OCI-LY3 (cell line): ENCODE measurements at regions not wholly inside any gene's neighbourhood (a gene's known extent, or its start where the extent isn't known, plus 50 kb on each side); places are given as distances from the start of the nearest gene placed in this dataset.

ENCODE experiments used
- H2AFZ ChIP-seq: fragments of 200-600, 300-600 bp; shearing (Covaris generic); 2 replicates; pipeline ENCODE4 v1.6.0; 2014; ENCODE audit warnings: antibody characterized with exemption, low read depth, low read length
- H3K27ac ChIP-seq: fragments of 200-600, 300-600 bp; sonication (generic); 2 replicates; pipeline ENCODE4 v1.5.1; 2014; ENCODE audit warnings: mild to moderate bottlenecking, low read length, moderate library complexity, mixed read lengths
- H3K27me3 ChIP-seq: fragments of 200-600, 300-600 bp; sonication (generic); 2 replicates; pipeline ENCODE4 v1.6.1; 2014; ENCODE audit warnings: low read depth, low read length, mixed read lengths
- H3K36me3 ChIP-seq: fragments of 200-600, 300-600 bp; sonication (generic); replicated peaks from 2 replicates; pipeline ENCODE3; 2014; ENCODE audit warnings: low read depth, low read length, mixed read lengths
- H3K4me1 ChIP-seq: fragments of 300-600, 200-600 bp; sonication (generic); 2 replicates; pipeline ENCODE4 v1.6.1; 2014; ENCODE audit warnings: low read length, mixed read lengths
- H3K4me2 ChIP-seq: fragments of 200-600, 300-600 bp; sonication (generic); 2 replicates; pipeline ENCODE4 v1.6.1; 2014; ENCODE audit warnings: low read length, mixed read lengths
- H3K4me3 ChIP-seq: fragments of 300-600, 200-600 bp; sonication (generic); 2 replicates; pipeline ENCODE4 v1.5.1; 2014; ENCODE audit warnings: antibody characterized with exemption, mild to moderate bottlenecking, low read length, moderate library complexity
- H3K79me2 ChIP-seq: fragments of 300-600, 200-600 bp; shearing (Covaris generic); 2 replicates; pipeline ENCODE4 v1.6.1; 2014; ENCODE audit warnings: mild to moderate bottlenecking, low read length, mixed read lengths
- H3K9ac ChIP-seq: fragments of 300-600, 200-600 bp; shearing (Covaris generic); 2 replicates; pipeline ENCODE4 v1.6.0; 2014; ENCODE audit warnings: mild to moderate bottlenecking, low read length, moderate library complexity
- H3K9me3 ChIP-seq: fragments of 200-600, 300-600 bp; shearing (Covaris generic); 2 replicates; pipeline ENCODE4 v1.6.1; 2014; ENCODE audit warnings: low read length, mixed read lengths; ENCODE audit not compliant: insufficient read depth
- H4K20me1 ChIP-seq: fragments of 200-600, 300-600 bp; sonication (generic); 2 replicates; pipeline ENCODE4 v1.6.1; 2016; ENCODE audit warnings: low read length, mixed read lengths; ENCODE audit not compliant: insufficient read depth
- CTCF ChIP-seq: fragments of 200-600, 300-600 bp; sonication (generic); IDR thresholded peaks from 2 replicates; pipeline ENCODE4 v1.5.1; 2014; ENCODE audit warnings: antibody characterized with exemption, low read length, low read depth
- EZH2phosphoT487 ChIP-seq: fragments of 200-600 bp; shearing (Covaris generic); IDR thresholded peaks from 2 replicates; pipeline ENCODE4 v1.6.1; 2018; ENCODE audit warnings: antibody characterized with exemption, mixed run types, low read depth

- H3K4me3 ChIP-seq = no peak overlapping the region
- no peak overlapping the region for H2AFZ ChIP-seq
- no peak overlapping the region for H3K4me2 ChIP-seq
- H3K9ac ChIP-seq = no peak overlapping the region
- no peaks in the 10 kb centered on the region for H3K79me2 ChIP-seq
- no peaks in the 10 kb centered on the region for H3K36me3 ChIP-seq
- H3K27me3 ChIP-seq = no peaks in the 10 kb centered on the region
- no peaks in the 10 kb centered on the region for H3K4me1 ChIP-seq
- no peak overlapping the region for H3K27ac ChIP-seq
- H3K9me3 ChIP-seq = no peaks in the 10 kb centered on the region
- no peaks in the 10 kb centered on the region for H4K20me1 ChIP-seq
- TF ChIP-seq CTCF (no peak), EZH2phosphoT487 (no peak)
These were observed 240.3 kb upstream of the HMGA2 start for GRCh38 chr12:65584016-65584415.

GRCh38 chr12:65585648-65586602 is 238.4 kb upstream of the HMGA2 start:
- H3K79me2 ChIP-seq = no peaks in the 10 kb centered on the region
- no peaks in the 10 kb centered on the region for H3K4me1 ChIP-seq
- TF ChIP-seq CTCF = no peak
- no peaks in the 10 kb centered on the region for H3K27me3 ChIP-seq
- no peaks in the 10 kb centered on the region for H3K36me3 ChIP-seq
- H3K9ac ChIP-seq = no peak overlapping the region
- H2AFZ ChIP-seq = no peak overlapping the region
- H3K4me2 ChIP-seq = no peak overlapping the region
- H3K9me3 ChIP-seq = no peaks in the 10 kb centered on the region
- H3K27ac ChIP-seq = no peak overlapping the region
- H4K20me1 ChIP-seq = no peaks in the 10 kb centered on the region
- no peak overlapping the region for H3K4me3 ChIP-seq

GRCh38 chr12:65586796-65587195 is 237.5 kb upstream of the HMGA2 start:
- H3K27ac ChIP-seq = no peak overlapping the region
- H3K79me2 ChIP-seq = no peaks in the 10 kb centered on the region
- H3K4me3 ChIP-seq = no peak overlapping the region
- no peak overlapping the region for H2AFZ ChIP-seq
- no peaks in the 10 kb centered on the region for H3K4me1 ChIP-seq
- no peaks in the 10 kb centered on the region for H4K20me1 ChIP-seq
- no peaks in the 10 kb centered on the region; the same call in 1 of the 2 replicates for H3K27me3 ChIP-seq
- H3K9me3 ChIP-seq = no peaks in the 10 kb centered on the region
- H3K9ac ChIP-seq = no peak overlapping the region
- H3K36me3 ChIP-seq = no peaks in the 10 kb centered on the region
- H3K4me2 ChIP-seq = no peak overlapping the region
- TF ChIP-seq CTCF (no peak), EZH2phosphoT487 (no peak)

- no peak overlapping the region for H3K4me2 ChIP-seq
- no peaks in the 10 kb centered on the region for H3K36me3 ChIP-seq
- no peak overlapping the region for H3K9ac ChIP-seq
- TF ChIP-seq EZH2phosphoT487 (no peak), CTCF (no peak)
- no peak overlapping the region for H3K4me3 ChIP-seq
- H3K79me2 ChIP-seq = no peaks in the 10 kb centered on the region
- H3K27me3 ChIP-seq = no peaks in the 10 kb centered on the region; the same call in none of the 2 replicates
- H3K9me3 ChIP-seq = no peaks in the 10 kb centered on the region
- no peak overlapping the region for H2AFZ ChIP-seq
- no peaks in the 10 kb centered on the region for H4K20me1 ChIP-seq
- H3K27ac ChIP-seq = no peak overlapping the region
- H3K4me1 ChIP-seq = no peaks in the 10 kb centered on the region
These were observed 234.0 kb upstream of the HMGA2 start for GRCh38 chr12:65590318-65590717.
